GM18511 (cell line): ENCODE measurements at regions not wholly inside any gene's neighbourhood (a gene's known extent, or its start where the extent isn't known, plus 50 kb on each side); places are given as distances from the start of the nearest gene placed in this dataset.

Experiments used
- ATAC-seq: cut with Tn5 transposase; IDR thresholded peaks from one replicate; pipeline ENCODE4 v1.9.1; 2021; ENCODE audit warnings: mild to moderate bottlenecking, moderate library complexity; ENCODE audit not compliant: unreplicated experiment

DNA sequence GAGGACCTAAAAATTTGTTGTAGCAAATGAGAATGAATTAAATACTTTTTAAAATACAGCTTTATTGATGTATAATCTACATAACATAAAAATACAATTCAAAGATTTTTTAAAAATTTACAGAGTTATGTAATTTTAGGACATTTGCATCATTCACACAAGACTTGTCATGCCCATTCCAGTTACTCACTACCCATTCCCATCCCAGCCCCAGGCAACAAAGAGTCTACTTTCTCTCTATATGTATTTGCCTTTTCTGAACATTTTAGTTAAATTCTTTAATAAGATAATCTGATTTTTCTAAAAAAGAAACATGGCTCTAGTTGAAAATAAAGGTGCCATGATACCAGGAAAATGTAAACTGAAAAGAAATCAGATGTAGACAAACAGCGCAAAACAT, 354.2 kb downstream of the PMP22 start:
- ATAC-seq, result no peak

- ATAC-seq, result no peak
Observed at GRCh38 chr17:14904386-14904785, 360.7 kb downstream of the PMP22 start.

DNA sequence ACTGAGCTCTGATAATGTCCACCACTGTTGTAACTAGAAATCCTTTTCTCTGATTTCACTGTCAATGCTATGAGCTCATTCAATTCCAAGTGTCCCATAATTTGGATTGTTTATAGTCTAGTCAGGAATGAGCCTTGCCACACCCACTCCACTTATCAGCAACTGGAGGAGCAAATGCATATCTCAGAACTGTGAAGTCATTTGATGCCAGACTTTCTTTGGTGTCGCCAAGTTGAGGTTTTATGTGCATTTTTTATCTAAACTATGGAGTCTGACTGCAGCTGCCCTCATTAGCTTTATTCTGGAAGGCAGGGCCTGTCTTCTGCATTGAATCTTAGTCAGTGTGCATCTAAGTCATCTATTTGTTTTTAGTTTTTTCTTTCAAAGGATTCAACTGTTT, 361.3 kb downstream of the PMP22 start:
- ATAC-seq, result no peak

- no peak for ATAC-seq
Observed at GRCh38 chr17:14902803-14903202, 362.3 kb downstream of the PMP22 start.

DNA sequence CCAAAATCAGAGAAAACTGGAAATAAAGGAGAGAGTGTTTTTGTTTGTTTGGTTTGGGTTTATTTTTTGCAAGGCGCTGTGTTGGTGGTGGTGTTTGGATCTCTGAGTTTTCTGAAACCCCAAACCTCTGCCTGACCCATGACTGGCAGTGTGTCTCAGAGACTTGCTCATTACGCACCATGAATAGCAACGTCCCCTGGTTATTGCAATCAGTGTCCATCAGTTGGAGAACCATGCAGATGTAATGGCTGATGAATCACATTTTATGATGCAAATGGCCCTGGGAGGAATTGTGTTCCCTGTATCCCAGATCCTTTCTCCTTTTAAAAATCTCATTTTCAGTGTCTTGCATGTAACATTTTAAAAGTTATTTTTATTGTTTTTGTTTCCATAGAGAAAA, 362.8 kb downstream of the PMP22 start:
- no peak for ATAC-seq

GRCh38 chr17:14901376-14901775, 363.8 kb downstream of the PMP22 start:
- ATAC-seq, result no peak

- no peak for ATAC-seq
Observed at GRCh38 chr17:14886200-14886739, 378.9 kb downstream of the PMP22 start.

GRCh38 chr17:14882131-14882530, 383.0 kb downstream of the PMP22 start:
- no peak for ATAC-seq

- ATAC-seq, result no peak
Observed at GRCh38 chr17:14875557-14876412, 389.3 kb downstream of the PMP22 start.

DNA sequence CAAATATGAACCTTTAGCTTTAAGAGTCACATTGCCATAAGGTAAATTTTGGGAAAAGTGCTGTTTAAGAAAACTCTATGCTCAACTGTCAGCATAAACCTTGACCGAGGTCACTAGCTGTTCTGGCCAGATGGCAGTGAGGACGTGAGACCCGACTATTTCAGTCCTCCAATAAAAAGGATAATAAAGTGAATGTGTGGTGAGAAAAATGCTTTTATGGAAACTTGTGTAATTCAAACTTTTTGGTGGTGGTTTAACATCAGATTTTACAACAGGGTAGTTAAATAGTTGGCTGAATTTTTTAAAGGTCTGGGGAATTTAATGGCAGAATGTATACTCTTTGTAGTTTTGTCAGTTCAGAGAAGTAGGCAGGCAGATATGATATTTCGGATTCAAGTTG, 391.1 kb downstream of the PMP22 start:
- ATAC-seq, result no peak

GRCh38 chr17:14873540-14873939, 391.6 kb downstream of the PMP22 start:
- ATAC-seq, result no peak

DNA sequence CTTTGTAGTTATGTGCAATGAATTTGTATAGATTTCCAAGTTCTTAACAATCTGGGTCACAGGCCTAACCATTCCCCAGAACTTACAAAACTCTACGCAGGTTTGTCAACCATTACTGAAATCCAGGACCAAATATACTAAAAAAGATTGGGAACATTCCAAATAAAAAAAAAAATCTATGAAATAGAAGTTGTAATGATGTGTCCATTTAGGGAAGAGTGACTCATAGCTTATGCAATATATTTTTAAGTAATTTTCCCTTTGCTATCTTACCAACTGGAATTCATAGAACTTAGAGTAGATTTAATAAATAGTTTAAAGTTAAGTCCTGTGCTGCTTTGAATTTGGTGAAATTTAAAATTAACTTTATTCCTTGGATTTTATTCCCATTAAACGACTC, 393.2 kb downstream of the PMP22 start:
- ATAC-seq, result no peak

- ATAC-seq, result no peak
Observed at GRCh38 chr17:14866266-14866665, 398.9 kb downstream of the PMP22 start.

DNA sequence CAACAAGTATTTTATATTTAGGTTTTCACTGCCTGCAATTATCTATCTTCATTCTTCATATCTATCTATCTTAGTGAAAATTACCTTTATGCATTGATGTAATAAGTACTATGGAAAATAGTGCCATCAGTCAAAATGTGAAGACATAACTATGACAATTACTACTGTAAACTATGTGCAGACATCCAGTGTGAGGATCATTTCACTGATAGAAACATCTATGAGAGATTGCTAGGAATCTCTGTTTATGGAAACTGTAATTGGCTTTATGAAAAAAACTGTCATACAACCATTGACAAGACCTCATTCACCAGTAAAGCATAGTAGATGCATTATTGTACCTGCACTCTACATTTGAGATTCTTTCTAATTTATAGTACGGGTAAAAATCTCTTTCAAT, 401.0 kb downstream of the PMP22 start:
- no peak for ATAC-seq

DNA sequence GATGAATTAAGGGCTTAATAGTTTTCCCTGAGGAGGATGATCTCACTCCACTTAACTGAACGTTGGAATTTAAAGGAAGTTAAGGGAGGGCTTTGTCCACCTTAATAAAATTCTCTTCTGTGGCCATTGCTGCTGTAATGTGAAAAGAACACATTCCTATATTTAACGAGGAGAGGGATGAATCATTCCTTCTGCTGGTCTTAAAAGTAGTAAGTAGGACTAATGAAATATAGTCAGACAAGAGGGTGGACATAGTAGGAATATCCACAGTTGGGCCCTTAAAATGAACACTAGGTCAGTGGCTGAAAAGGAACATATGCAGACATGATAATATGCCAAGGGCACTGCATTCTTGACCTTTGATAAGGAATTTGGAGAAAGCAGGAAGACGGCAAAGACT, 405.6 kb downstream of the PMP22 start:
- ATAC-seq, result no peak

DNA sequence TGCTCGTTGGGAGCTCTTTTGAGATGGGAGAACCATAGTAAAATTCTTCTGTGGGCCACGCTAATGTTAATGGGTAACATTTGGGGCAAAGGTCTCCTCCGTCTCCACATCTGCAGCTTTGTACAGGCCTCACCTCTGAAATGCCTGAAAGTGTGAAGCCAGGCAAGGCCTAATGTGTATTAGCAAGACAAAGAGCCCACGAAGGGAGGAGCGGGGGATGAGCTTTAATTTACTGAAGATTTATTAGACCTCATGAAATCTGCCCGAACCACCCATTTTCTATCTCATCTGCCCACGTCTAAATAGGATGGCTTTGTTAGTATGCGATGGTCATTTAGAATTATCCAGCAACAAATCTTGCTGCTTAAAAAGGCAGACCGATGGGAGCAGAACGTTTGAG, 408.9 kb downstream of the PMP22 start:
- no peak for ATAC-seq

DNA sequence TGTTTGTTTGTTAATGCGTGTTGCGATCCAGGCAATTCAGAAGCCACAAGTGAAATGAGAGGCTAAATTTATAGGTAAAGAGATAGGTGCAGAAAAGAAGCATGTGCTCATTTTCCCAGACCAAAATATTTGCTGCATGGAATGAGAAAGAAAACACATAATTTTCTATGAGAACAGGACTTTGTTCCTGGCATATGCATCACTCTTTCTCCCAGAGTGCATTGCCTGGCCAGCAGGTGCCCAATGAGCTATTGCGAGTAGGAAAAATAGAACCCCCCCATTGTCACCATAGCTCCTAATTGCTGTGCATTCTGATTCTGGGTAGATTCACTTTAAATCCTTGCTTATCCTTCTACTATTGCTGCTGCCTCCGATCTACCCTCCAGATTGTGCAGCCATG, 410.4 kb downstream of the PMP22 start:
- no peak for ATAC-seq

DNA sequence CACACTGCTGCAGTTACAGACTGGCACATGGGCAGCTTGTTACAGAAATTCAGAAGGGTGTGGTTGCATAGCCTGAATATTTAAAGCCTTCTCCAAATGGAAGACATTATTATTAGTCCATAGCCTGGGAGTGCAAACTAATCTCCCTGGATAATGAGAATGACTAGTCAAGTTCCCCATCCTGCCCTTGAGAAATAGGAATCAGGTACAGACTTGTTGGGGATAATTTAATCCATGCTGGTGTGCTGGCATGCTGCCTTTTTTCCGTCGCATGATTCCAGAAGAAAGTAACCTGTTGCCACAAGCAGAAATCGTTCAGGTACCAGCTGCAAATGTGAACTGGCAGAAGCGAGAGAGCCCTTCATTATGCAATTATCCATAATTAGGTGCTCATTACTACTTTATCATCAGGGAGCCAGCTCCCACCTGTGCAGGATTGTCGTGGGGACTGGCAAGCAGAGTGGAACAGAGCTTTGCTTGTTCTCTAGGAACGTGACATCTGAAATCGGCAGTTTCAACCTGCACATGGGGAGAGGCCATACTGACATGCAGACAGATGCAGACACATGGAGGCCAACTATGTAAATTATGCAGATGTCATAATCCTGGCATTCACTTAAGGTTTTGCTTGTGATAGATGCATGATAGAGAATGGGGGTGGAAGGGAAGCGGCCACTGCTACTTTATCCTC, 419.4 kb downstream of the PMP22 start:
- ATAC-seq, result no peak

- no peak for ATAC-seq
Observed at GRCh38 chr17:14843086-14843795, 421.9 kb downstream of the PMP22 start.

- no peak for ATAC-seq
Observed at GRCh38 chr17:14840616-14841231, 424.4 kb downstream of the PMP22 start.

GRCh38 chr17:14838567-14838966, 426.6 kb downstream of the PMP22 start:
- no peak for ATAC-seq
